ENCODE measurements at regions not wholly inside any gene's neighbourhood (a gene's known extent, or its start where the extent isn't known, plus 50 kb on each side); places are given as distances from the start of the nearest gene placed in this dataset.
"Not testable (repeated sequence)": the region's sequence is repeated elsewhere in the genome, so short reads cannot be mapped to it uniquely, and the experiment has no call there.

DNA sequence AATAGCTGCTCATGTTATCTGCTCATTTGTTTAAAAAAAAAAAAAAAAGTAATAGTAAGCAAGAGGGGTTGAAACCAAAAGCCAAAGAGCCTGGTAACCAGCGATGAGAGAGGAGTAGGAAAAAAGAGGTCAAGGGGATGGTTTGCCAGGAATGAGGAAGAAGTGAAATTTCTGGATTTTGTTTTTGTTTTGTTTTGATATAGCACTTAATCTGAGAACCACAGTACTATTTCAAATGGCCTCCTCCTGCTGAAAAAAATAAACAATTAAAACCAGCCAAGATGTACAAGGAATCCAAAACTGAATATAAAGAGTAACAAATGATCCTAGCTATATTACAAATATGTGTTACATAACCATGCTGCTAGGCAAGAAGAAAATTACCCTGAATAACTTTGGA, 213.1 kb downstream of the FGFR2 start:
- H3K27me3 ChIP-seq: no peaks in the 10 kb centered on the region
- H3K4me3 ChIP-seq: no peak overlapping the region
- no peaks in the 10 kb centered on the region for H3K9me3 ChIP-seq
- 59 to 80% methylated on average over 1 of the region's 1 CpG for WGBS, 2 donors
- DNase-seq: no peak
- H3K27ac ChIP-seq: no peak overlapping the region
- H3K4me1 ChIP-seq: no peaks in the 10 kb centered on the region
- no peak for FAIRE-seq
- TF ChIP-seq, protein P1, sequence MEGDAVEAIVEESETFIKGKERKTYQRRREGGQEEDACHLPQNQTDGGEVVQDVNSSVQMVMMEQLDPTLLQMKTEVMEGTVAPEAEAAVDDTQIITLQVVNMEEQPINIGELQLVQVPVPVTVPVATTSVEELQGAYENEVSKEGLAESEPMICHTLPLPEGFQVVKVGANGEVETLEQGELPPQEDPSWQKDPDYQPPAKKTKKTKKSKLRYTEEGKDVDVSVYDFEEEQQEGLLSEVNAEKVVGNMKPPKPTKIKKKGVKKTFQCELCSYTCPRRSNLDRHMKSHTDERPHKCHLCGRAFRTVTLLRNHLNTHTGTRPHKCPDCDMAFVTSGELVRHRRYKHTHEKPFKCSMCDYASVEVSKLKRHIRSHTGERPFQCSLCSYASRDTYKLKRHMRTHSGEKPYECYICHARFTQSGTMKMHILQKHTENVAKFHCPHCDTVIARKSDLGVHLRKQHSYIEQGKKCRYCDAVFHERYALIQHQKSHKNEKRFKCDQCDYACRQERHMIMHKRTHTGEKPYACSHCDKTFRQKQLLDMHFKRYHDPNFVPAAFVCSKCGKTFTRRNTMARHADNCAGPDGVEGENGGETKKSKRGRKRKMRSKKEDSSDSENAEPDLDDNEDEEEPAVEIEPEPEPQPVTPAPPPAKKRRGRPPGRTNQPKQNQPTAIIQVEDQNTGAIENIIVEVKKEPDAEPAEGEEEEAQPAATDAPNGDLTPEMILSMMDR (IDR thresholded peaks at IDR 0.05): no peak
- H3K36me3 ChIP-seq: no peaks in the 10 kb centered on the region
- intact Hi-C loops (cut with DNase I): no loop called here
- ATAC-seq: no peak

- no peak overlapping the region for H3K27ac ChIP-seq
Observed at GRCh38 chr10:121392657-121393056, 205.6 kb downstream of the FGFR2 start.

DNA sequence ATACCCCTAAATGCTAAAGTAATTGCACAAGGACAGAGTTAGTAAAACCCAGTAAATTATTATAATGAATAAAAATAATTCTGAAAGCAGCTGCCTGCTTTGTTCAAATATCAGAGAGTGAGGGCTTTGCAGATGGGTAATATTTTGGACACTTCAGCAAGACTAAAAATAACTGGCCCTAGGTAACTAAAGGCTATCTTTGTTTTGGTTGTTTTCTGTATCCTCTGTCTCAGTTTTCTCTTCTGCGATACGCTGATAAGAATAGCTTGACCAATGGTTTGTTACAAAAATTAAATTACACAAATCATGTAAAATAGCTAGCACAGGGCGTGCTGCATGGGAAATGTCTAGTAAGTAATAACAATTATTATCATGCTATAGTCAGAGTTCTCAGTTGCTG, 204.7 kb downstream of the FGFR2 start:
- 61 to 78% methylated on average over 3 of the region's 3 CpGs for WGBS, 2 donors
- FAIRE-seq: no peak

More at GRCh38 chr10:121392657-121393056, 205.6 kb downstream of the FGFR2 start:
- no peak overlapping the region for H3K4me3 ChIP-seq
- FAIRE-seq (no peak), DNase-seq (no peak), ATAC-seq (peak in 3 of 4 donors; percentile 29 to 62 (median 43))
- H3K36me3 ChIP-seq: no peaks in the 10 kb centered on the region
- H3K4me1 ChIP-seq: no peaks in the 10 kb centered on the region
- intact Hi-C loops (cut with DNase I): no loop called here
- WGBS, 2 donors: 32 to 33% methylated on average over 6 of the region's 6 CpGs
- H3K27me3 ChIP-seq: no peaks in the 10 kb centered on the region
- TF ChIP-seq, protein P1 (IDR thresholded peaks at IDR 0.05): no peak
- H3K9me3 ChIP-seq: no peaks in the 10 kb centered on the region

DNA sequence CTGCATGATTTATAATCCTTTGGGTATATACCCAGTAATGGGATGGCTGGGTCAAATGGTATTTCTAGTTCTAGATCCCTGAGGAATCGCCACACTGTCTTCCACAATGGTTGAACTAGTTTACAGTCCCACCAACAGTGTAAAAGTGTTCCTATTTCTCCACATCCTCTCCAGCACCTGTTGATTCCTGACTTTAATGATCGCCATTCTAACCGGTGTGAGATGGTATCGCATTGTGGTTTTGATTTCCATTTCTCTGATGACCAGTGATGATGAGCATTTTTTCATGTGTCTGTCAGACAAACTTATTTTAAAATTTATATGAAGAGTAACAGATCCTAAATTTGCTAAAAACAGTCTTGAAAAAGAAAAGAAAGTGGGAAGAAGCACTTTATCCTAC, 197.7 kb downstream of the FGFR2 start:
- intact Hi-C loops (cut with DNase I); H3K4me3 ChIP-seq; H3K9me3 ChIP-seq; H3K36me3 ChIP-seq; DNase-seq; ATAC-seq; H3K27me3 ChIP-seq; H3K27ac ChIP-seq; FAIRE-seq; H3K4me1 ChIP-seq: not testable (repeated sequence)
- WGBS, 2 donors: 94 to 96% methylated on average over 3 of the region's 4 CpGs

More for the DNA sequence above, 204.7 kb downstream of the FGFR2 start:
- TF ChIP-seq, protein P1 (IDR thresholded peaks at IDR 0.05): no peak
- H3K36me3 ChIP-seq: no peaks in the 10 kb centered on the region
- H3K4me3 ChIP-seq: no peak overlapping the region
- H3K27me3 ChIP-seq: no peaks in the 10 kb centered on the region
- no peak overlapping the region for H3K27ac ChIP-seq
- H3K9me3 ChIP-seq: no peaks in the 10 kb centered on the region
- ATAC-seq (no peak), DNase-seq (no peak)
- intact Hi-C loops (cut with DNase I): no loop called here
- no peaks in the 10 kb centered on the region for H3K4me1 ChIP-seq

- Histone ChIP-seq H3K27me3 (no peaks in the 10 kb centered on the region), H3K4me3 (no peak overlapping the region), H3K36me3 (no peaks in the 10 kb centered on the region), H3K27ac (no peak overlapping the region), H3K9me3 (no peaks in the 10 kb centered on the region), H3K4me1 (no peaks in the 10 kb centered on the region)
- WGBS, 2 donors: 81 to 88% methylated on average over 5 of the region's 5 CpGs
- TF ChIP-seq, protein P1 (IDR thresholded peaks at IDR 0.05): no peak
- FAIRE-seq (no peak), DNase-seq (no peak), ATAC-seq (no peak)
- intact Hi-C loops (cut with DNase I): no loop called here
Observed at GRCh38 chr10:121403527-121403926, 194.7 kb downstream of the FGFR2 start.
